ENCODE measurements at regions not wholly inside any gene's neighbourhood (a gene's known extent, or its start where the extent isn't known, plus 50 kb on each side); places are given as distances from the start of the nearest gene placed in this dataset.

DNA sequence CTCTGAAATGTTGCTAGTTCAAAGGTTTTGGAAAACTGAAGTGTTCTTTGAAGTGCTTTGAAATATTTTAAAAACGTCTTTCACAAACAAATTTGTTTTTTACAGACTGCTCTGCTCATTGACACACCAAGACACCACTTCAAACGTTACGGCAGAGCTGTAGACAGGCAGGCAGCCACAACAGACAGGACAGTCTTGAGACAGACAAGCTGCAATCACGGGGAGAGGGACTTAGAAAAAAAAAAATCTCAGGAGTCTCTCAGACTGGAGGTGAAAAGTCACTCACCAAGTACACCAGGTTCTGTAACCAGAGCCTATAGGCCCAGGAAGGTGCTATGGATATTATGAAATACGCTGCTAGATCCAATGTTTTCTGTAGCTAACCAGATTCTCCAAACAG is 135.4 kb downstream of the ISL1 start:
- Histone ChIP-seq H3K36me3 (no peaks in the 10 kb centered on the region), H3K27ac (peak overlapping the region; percentile 18), H3K27me3 (no peaks in the 10 kb centered on the region), H3K9me3 (ENCODE audit: low read depth) (no peaks in the 10 kb centered on the region), H3K4me1 (ENCODE audit: low read depth) (peaks cover 31% of the 10 kb centered on the region), H3K4me3 (no peak overlapping the region)
- DNase-seq (ENCODE audit: low read depth in 1 of 2, low spot score in 1 of 2) = peak in 1 of 2 donors; percentile 23
- TF ChIP-seq, protein P1, sequence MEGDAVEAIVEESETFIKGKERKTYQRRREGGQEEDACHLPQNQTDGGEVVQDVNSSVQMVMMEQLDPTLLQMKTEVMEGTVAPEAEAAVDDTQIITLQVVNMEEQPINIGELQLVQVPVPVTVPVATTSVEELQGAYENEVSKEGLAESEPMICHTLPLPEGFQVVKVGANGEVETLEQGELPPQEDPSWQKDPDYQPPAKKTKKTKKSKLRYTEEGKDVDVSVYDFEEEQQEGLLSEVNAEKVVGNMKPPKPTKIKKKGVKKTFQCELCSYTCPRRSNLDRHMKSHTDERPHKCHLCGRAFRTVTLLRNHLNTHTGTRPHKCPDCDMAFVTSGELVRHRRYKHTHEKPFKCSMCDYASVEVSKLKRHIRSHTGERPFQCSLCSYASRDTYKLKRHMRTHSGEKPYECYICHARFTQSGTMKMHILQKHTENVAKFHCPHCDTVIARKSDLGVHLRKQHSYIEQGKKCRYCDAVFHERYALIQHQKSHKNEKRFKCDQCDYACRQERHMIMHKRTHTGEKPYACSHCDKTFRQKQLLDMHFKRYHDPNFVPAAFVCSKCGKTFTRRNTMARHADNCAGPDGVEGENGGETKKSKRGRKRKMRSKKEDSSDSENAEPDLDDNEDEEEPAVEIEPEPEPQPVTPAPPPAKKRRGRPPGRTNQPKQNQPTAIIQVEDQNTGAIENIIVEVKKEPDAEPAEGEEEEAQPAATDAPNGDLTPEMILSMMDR (IDR thresholded peaks at IDR 0.05; ENCODE audit: low read depth, low read length) = no peak

DNA sequence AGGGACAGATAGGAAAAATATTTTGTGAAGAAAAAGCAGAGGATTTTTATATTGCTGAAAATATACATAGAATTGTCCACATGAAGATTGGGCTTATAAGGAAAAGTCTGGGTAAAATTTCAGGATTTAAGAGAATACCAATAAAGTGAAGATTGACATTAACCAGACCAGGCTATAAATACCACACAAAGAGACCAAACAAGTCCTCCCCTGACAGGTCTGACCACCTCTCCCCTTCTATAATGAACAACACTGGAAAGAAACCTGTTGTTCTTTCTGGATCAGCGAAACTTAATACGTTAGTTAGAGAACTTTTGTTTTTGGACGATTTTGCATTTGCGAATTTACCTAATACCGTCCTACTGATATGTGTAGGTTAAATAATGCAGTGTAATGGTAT is 138.3 kb downstream of the ISL1 start:
- peak in 1 of 2 donors; percentile 49 for DNase-seq (ENCODE audit: low read depth in 1 of 2, low spot score in 1 of 2)
- peak overlapping the region; percentile 49 for H3K27ac ChIP-seq
- no peak overlapping the region for H3K4me3 ChIP-seq
- no peaks in the 10 kb centered on the region for H3K36me3 ChIP-seq
- TF ChIP-seq, protein P1 (IDR thresholded peaks at IDR 0.05; ENCODE audit: low read depth, low read length) = no peak
- no peaks in the 10 kb centered on the region for H3K27me3 ChIP-seq
- peaks cover 31% of the 10 kb centered on the region for H3K4me1 ChIP-seq (ENCODE audit: low read depth)
- no peaks in the 10 kb centered on the region for H3K9me3 ChIP-seq (ENCODE audit: low read depth)

DNA sequence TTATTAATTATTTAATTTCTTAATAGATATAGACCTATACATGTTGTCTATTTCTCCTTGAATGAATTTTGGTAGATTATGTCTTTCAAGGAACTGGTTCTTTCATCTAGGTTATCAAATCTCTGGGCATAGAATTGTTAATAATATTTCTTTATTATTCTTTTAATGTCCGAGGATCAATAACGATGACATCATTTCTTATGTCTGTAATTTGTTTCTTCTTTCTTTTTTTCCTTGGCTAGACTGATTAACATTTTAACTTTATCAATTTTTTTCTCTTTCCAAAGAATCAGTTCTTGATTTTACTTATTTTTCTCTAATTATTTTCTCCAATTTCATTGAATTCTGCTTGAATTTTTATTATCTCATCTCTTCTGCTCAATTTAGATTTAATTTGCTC is 156.0 kb downstream of the ISL1 start:
- Histone ChIP-seq H3K27ac (no peak overlapping the region), H3K36me3 (no peaks in the 10 kb centered on the region), H3K4me1 (ENCODE audit: low read depth) (no peaks in the 10 kb centered on the region), H3K27me3 (no peaks in the 10 kb centered on the region), H3K4me3 (no peak overlapping the region), H3K9me3 (ENCODE audit: low read depth) (no peaks in the 10 kb centered on the region)
- TF ChIP-seq, protein P1 (IDR thresholded peaks at IDR 0.05; ENCODE audit: low read depth, low read length) = no peak
- DNase-seq (ENCODE audit: low read depth in 1 of 2, low spot score in 1 of 2) = no peak

DNA sequence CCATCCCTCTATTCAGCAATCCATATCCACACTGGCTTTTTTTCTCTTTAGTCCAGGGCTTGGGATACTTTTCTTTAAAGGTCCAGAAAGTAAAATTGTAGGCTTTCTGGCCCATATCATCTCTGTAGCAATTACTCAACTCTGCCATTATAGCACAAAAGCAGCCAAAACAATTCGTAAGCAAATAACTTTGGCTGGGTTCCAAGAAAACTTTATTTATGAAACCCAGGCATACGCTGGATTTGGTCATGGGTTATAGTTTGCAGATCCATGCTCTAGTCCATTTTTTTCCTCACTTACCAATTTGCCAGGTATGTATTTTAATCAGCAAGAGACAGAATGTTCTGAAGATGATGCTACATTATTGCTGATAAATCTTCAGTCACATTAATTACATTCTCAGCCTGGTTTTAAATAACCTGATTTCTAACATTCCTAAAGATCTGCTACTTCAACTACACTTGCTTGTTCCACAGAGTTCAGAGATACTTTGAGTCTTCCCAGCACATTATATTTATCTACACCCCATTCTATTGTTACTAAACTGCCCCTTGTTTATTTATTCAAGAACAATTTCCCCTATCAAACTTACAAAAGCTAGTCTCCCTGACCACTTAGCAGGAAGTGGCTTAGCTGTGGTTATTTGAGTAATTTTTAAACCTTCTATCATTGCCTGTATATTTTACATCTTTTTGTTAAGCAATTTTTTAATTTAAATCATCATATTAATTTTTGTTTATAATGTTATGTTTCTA is 161.0 kb downstream of the ISL1 start:
- no peak overlapping the region for H3K27ac ChIP-seq
- no peak overlapping the region for H3K4me3 ChIP-seq
- DNase-seq (ENCODE audit: low read depth in 1 of 2, low spot score in 1 of 2) = no peak
- no peaks in the 10 kb centered on the region for H3K9me3 ChIP-seq (ENCODE audit: low read depth)
- H3K4me1 ChIP-seq (ENCODE audit: low read depth) = no peaks in the 10 kb centered on the region
- TF ChIP-seq, protein P1 (IDR thresholded peaks at IDR 0.05; ENCODE audit: low read depth, low read length) = no peak
- no peaks in the 10 kb centered on the region for H3K36me3 ChIP-seq
- H3K27me3 ChIP-seq = no peaks in the 10 kb centered on the region

DNA sequence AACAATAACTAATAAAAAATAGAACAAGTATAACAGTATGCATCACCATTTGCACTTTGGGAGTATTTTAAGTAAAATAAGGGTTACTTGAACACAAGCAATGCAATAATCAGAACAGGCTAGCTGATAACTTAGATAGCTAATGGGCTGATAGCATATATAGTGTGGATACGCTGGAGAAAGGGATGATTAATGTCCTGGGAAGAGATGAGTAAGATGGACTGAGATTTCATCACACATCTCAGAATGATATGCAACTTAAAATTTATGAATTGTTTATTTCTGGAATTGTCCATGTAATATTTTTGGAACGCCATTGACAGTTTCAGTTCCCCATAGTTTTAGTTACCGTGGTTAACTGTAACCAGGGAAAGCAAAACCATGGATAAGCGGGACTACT is 173.6 kb downstream of the ISL1 start:
- no peak for DNase-seq (ENCODE audit: low read depth in 1 of 2, low spot score in 1 of 2)
- Histone ChIP-seq H3K36me3 (no peaks in the 10 kb centered on the region), H3K27me3 (no peaks in the 10 kb centered on the region), H3K27ac (no peak overlapping the region), H3K4me3 (no peak overlapping the region), H3K9me3 (ENCODE audit: low read depth) (no peaks in the 10 kb centered on the region), H3K4me1 (ENCODE audit: low read depth) (no peaks in the 10 kb centered on the region)
- TF ChIP-seq, protein P1 (IDR thresholded peaks at IDR 0.05; ENCODE audit: low read depth, low read length) = no peak

Data from cardiac muscle cell (in vitro differentiated cells and primary cell).